ENCODE measurements at regions not wholly inside any gene's neighbourhood (a gene's known extent, or its start where the extent isn't known, plus 50 kb on each side); places are given as distances from the start of the nearest gene placed in this dataset. TPM values are rescaled to one million over a fixed set of nuclear protein-coding genes. Genes with fewer than 3 reads are reported as not detected.
"Not testable (repeated sequence)": the region's sequence is repeated elsewhere in the genome, so short reads cannot be mapped to it uniquely, and the experiment has no call there.

DNA sequence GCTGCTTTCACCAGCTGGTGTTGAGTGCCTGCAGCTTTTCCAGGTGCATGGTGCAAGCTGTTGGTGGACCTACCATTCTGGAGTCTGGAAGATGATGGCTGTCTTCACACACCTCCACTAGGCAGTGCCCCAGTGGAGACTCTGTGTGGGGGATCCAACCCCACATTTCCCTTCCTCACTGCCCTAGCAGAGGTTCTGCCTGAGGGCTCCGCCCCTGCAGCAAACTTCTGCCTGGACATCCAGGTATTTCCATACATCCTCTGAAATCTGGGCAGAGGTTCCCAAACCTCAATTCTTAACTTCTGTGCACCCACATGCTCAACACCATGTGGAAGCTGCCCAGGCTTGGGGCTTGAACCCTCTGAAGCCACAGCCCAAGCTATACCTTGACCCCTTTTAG lies 172.4 kb downstream of the PHF2 start:
- H3K27ac Mint-ChIP-seq; intact Hi-C loops (cut with micrococcal nuclease); H3K27ac ChIP-seq (ENCODE audit: low read depth, low read length); DNase-seq; POLR2A ChIA-PET; H3K36me3 ChIP-seq (ENCODE audit: control insufficient read depth in 2 of 3, insufficient read depth in 3 of 3, low read length in 3 of 3); H3K4me3 ChIP-seq (ENCODE audit: low read length); H3K4me1 ChIP-seq (ENCODE audit: control insufficient read depth in 2 of 2, insufficient read depth in 2 of 2, low read length in 2 of 2); H3K27me3 ChIP-seq (ENCODE audit: control insufficient read depth in 2 of 2, insufficient read depth in 2 of 2, low read length in 2 of 2); H3K4me3 Mint-ChIP-seq; ATAC-seq; CTCF ChIA-PET; H3K4me1 Mint-ChIP-seq: not testable (repeated sequence)
- Mint-ChIP-seq H3K36me3 (peaks cover 6 to 37% (median 8%) of the 10 kb centered on the region in 5 donors), H3K27me3 (peaks cover 0 to 38% (median 24%) of the 10 kb centered on the region in 5 donors), H3K9me3 (peaks cover 20 to 89% (median 55%) of the 10 kb centered on the region in 11 donors)
- H3K9me3 ChIP-seq (ENCODE audit: control insufficient read depth in 2 of 3, low read length in 3 of 3), result peaks cover 0 to 28% (median 0%) of the 10 kb centered on the region in 3 experiments

DNA sequence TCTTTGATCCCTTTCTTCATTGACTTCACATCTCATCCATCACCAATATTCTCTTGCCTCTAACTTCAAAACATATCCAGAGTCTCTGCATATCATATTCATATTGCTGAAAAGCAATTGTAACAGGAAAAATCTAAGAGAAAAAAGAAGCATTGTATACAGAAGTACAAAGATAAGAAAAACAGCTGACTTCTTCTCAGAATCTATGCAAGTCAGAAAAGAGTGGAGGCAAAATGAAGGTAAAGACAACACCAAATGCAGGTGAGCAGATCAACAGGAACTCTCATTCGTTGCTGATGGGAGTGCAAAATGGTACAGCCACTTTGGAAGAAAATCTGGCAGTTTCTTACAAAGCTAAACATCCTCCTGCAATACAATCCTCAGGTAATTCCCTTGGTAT lies 155.6 kb downstream of the PHF2 start:
- no peak overlapping the region for H3K27ac Mint-ChIP-seq
- Histone ChIP-seq H3K9me3 (ENCODE audit: control insufficient read depth in 2 of 3, low read length in 3 of 3) (peaks cover 0 to 9% (median 0%) of the 10 kb centered on the region in 3 experiments), H3K27ac (ENCODE audit: low read depth, low read length) (no peak overlapping the region), H3K4me3 (ENCODE audit: low read length) (no peak overlapping the region), H3K4me1 (ENCODE audit: control insufficient read depth in 2 of 2, insufficient read depth in 2 of 2, low read length in 2 of 2) (no peaks in the 10 kb centered on the region), H3K36me3 (ENCODE audit: control insufficient read depth in 2 of 3, insufficient read depth in 3 of 3, low read length in 3 of 3) (no peaks in the 10 kb centered on the region), H3K27me3 (ENCODE audit: control insufficient read depth in 2 of 2, insufficient read depth in 2 of 2, low read length in 2 of 2) (no peaks in the 10 kb centered on the region)
- H3K4me1 Mint-ChIP-seq, result no peaks in the 10 kb centered on the region
- peaks cover 3 to 59% (median 46%) of the 10 kb centered on the region in 5 donors for H3K27me3 Mint-ChIP-seq
- ATAC-seq (no peak), DNase-seq (no peak)
- POLR2A ChIA-PET, result no interaction called here
- H3K4me3 Mint-ChIP-seq, result no peak overlapping the region
- intact Hi-C loops (cut with micrococcal nuclease), result no loop called here
- peaks cover 0 to 10% (median 5%) of the 10 kb centered on the region in 5 donors for H3K36me3 Mint-ChIP-seq
- peaks cover 8 to 54% (median 31%) of the 10 kb centered on the region in 11 donors for H3K9me3 Mint-ChIP-seq
- CTCF ChIA-PET, result no interaction called here

DNA sequence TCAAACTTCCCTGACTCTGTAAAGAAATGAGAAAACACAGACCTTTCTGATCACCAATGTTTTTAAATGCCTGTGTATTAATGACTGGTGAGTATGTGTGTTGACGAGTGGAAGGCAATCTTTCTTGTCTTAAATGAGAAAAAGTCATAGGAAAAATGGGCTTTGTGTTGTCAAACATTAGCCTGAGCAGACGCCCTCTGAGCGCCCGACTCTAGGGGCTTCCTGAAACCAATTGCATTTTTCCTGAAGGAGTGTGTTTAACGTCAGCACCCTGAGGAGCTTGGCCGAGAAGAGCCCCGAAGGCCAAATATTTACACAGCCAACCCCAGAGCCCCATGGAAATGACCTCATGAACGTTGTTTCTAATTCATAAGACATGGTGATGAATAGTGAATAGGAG lies 154.3 kb downstream of the PHF2 start:
- H3K36me3 Mint-ChIP-seq, result peaks cover 0 to 10% (median 5%) of the 10 kb centered on the region in 5 donors
- H3K27me3 Mint-ChIP-seq, result peaks cover 3 to 57% (median 50%) of the 10 kb centered on the region in 5 donors
- peaks cover 7 to 48% (median 30%) of the 10 kb centered on the region in 11 donors for H3K9me3 Mint-ChIP-seq
- Histone ChIP-seq H3K4me3 (ENCODE audit: low read length) (no peak overlapping the region), H3K4me1 (ENCODE audit: control insufficient read depth in 2 of 2, insufficient read depth in 2 of 2, low read length in 2 of 2) (no peaks in the 10 kb centered on the region), H3K27me3 (ENCODE audit: control insufficient read depth in 2 of 2, insufficient read depth in 2 of 2, low read length in 2 of 2) (no peaks in the 10 kb centered on the region), H3K27ac (ENCODE audit: low read depth, low read length) (no peak overlapping the region), H3K36me3 (ENCODE audit: control insufficient read depth in 2 of 3, insufficient read depth in 3 of 3, low read length in 3 of 3) (no peaks in the 10 kb centered on the region), H3K9me3 (ENCODE audit: control insufficient read depth in 2 of 3, low read length in 3 of 3) (peaks cover 0 to 9% (median 0%) of the 10 kb centered on the region in 3 experiments)
- ATAC-seq (no peak), DNase-seq (no peak)
- H3K27ac Mint-ChIP-seq, result no peak overlapping the region
- no peaks in the 10 kb centered on the region for H3K4me1 Mint-ChIP-seq
- ChIA-PET CTCF (no interaction called here), POLR2A (no interaction called here)
- intact Hi-C loops (cut with micrococcal nuclease), result no loop called here
- no peak overlapping the region for H3K4me3 Mint-ChIP-seq

DNA sequence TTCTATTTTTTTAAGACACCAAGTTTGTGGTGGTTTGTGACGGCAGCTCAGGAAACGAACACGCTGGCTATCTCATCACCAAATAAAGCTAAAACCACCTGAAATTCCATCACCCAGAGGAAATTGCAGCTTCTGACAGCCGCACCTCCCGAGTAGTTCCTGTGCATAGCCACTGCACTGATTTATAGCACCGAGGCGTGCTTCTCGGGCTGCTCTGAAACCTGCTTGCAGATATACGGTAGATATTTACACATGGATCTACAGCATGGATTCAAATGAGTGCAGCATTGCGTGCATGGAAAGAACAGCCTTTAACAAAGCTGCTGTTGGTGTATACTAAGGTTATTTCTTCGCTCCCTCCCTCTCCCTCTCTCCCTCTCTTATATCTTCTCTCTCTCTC lies 153.8 kb downstream of the PHF2 start:
- ChIA-PET POLR2A (no interaction called here), CTCF (no interaction called here)
- Mint-ChIP-seq H3K4me3 (no peak overlapping the region), H3K9me3 (peaks cover 5 to 44% (median 27%) of the 10 kb centered on the region in 11 donors), H3K27ac (no peak overlapping the region), H3K27me3 (peaks cover 3 to 54% (median 48%) of the 10 kb centered on the region in 5 donors), H3K36me3 (peaks cover 0 to 10% (median 5%) of the 10 kb centered on the region in 5 donors), H3K4me1 (no peaks in the 10 kb centered on the region)
- H3K36me3 ChIP-seq (ENCODE audit: control insufficient read depth in 2 of 3, insufficient read depth in 3 of 3, low read length in 3 of 3), result no peaks in the 10 kb centered on the region
- H3K4me3 ChIP-seq (ENCODE audit: low read length), result no peak overlapping the region
- H3K9me3 ChIP-seq (ENCODE audit: control insufficient read depth in 2 of 3, low read length in 3 of 3), result peaks cover 0 to 9% (median 0%) of the 10 kb centered on the region in 3 experiments
- no peak for ATAC-seq
- H3K27me3 ChIP-seq (ENCODE audit: control insufficient read depth in 2 of 2, insufficient read depth in 2 of 2, low read length in 2 of 2), result no peaks in the 10 kb centered on the region
- intact Hi-C loops (cut with micrococcal nuclease), result no loop called here
- no peak overlapping the region for H3K27ac ChIP-seq (ENCODE audit: low read depth, low read length)
- no peak for DNase-seq
- H3K4me1 ChIP-seq (ENCODE audit: control insufficient read depth in 2 of 2, insufficient read depth in 2 of 2, low read length in 2 of 2), result no peaks in the 10 kb centered on the region

Small RNAs in the stretch of these regions (microRNA-seq; reads per million reads assigned to microRNA genes)
- not detected for gene MIR4291 (ENCODE audit: borderline microRNAs expressed)
